ENCODE measurements at regions not wholly inside any gene's neighbourhood (a gene's known extent, or its start where the extent isn't known, plus 50 kb on each side); places are given as distances from the start of the nearest gene placed in this dataset.

- TF ChIP-seq CTCF (IDR thresholded peaks at IDR 0.05; ENCODE audit: low read depth, low read length): no peak
- H3K4me3 ChIP-seq (ENCODE audit: low read depth, low read length): no peak overlapping the region
Measured at GRCh38 chrX:42967681-42968300, 189.8 kb upstream of the PPP1R2C start.

GRCh38 chrX:42973321-42973720 is 195.4 kb upstream of the PPP1R2C start:
- no peak for TF ChIP-seq CTCF (IDR thresholded peaks at IDR 0.05; ENCODE audit: low read depth, low read length)
- H3K4me3 ChIP-seq (ENCODE audit: low read depth, low read length): no peak overlapping the region

DNA sequence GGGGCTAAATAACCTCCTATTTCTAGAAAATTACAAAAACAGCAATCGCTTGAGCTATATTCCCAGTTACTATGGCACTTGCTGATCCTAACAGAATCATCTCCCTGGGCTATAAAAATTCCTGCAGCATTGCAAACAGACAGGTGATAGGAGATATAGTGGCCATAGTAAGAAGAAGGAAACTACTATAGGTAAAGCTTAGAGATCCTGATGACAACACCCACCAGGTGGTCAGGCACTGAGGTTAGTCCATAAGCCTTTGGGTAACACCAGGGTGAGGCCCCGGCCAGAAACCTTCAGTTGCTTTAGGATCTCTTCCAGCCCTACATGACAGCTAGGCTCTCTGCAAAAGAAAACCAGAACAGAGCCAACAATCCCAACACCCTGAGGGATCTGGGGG is 197.9 kb upstream of the PPP1R2C start:
- no peak for TF ChIP-seq CTCF (IDR thresholded peaks at IDR 0.05; ENCODE audit: low read depth, low read length)
- H3K4me3 ChIP-seq (ENCODE audit: low read depth, low read length): no peak overlapping the region

DNA sequence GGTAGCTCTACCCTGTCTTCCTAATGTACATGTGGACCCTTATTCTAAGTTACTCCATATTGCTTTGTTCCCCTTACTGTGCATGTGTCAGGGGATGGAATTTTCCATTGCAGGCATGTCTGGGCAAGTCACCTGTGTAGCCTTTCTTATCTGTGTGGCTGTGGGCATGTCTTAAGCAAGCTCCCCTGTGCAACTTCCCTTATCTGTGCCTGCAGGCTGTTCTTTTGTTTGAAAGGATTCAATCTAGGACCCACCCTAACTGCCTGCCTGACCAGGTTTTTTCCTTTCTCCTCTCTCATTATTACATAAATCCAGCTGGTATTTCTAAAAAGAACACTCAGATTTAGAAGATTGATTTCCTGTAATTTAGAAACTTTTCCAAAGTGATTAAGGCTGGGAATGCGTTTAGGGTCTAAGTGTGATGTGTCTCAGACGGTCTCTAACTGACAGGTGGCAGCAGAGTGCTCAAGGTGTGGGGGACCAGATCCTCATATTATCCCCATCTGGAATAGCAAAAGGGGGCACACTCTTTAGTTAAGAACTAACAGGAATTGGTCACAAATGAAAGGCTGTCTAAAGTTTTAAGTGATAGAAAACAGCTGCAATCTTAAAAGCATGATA is 198.9 kb upstream of the PPP1R2C start:
- no peak overlapping the region for H3K4me3 ChIP-seq (ENCODE audit: low read depth, low read length)
- no peak for TF ChIP-seq CTCF (IDR thresholded peaks at IDR 0.05; ENCODE audit: low read depth, low read length)

DNA sequence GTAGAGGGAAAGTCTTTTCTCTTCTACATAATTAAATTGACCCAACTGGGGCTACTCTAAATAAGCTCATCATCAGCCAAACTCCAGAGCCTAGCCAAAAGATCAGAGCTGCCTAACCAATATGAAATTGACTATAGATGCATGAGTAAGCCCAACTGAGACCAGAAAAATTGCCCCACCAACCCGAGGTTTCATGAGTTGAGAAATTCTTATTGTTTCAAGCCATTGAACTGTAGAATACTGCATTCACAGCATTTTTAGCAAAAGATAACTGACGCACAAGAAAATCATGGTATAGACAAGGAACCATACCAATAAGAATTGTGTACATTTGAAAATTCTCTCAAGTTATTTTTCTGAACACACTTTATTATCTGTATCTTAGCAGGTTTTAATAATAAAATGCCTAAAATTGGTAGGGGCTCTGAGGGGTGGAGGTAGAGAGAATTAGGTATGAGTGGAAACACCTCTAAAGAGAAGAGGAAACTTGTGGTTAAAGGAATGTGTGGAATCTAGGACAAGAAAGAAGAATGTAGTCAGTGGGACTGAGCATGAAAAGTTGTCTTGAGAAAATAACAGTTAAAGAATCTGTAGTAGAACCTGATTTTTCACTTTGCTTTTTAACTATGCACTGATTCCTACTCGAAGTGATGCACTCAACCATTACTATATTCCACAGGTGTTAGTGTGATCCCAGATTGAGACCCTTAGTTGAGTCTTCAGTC is 200.9 kb upstream of the PPP1R2C start:
- no peak overlapping the region for H3K4me3 ChIP-seq (ENCODE audit: low read depth, low read length)
- TF ChIP-seq CTCF (IDR thresholded peaks at IDR 0.05; ENCODE audit: low read depth, low read length): no peak

GRCh38 chrX:42988700-42989099 is 210.7 kb upstream of the PPP1R2C start:
- H3K4me3 ChIP-seq (ENCODE audit: low read depth, low read length): no peak overlapping the region
- no peak for TF ChIP-seq CTCF (IDR thresholded peaks at IDR 0.05; ENCODE audit: low read depth, low read length)

Measured in WI38 (cell line).